IgD-negative memory B cell (primary cell): ENCODE measurements at regions not wholly inside any gene's neighbourhood (a gene's known extent, or its start where the extent isn't known, plus 50 kb on each side); places are given as distances from the start of the nearest gene placed in this dataset.
A peak's percentile ranks its signal among the peaks of the same experiment; 100 is the strongest.
"Not testable (repeated sequence)": the region's sequence is repeated elsewhere in the genome, so short reads cannot be mapped to it uniquely, and the experiment has no call there.

Source experiments
- H3K27ac Mint-ChIP-seq, 3 donors: one replicate each; pipeline ENCODE4 v1.8.0; 2020 to 2022; ENCODE audit warnings: mild to moderate bottlenecking in 3 of 3, mixed read lengths in 3 of 3, moderate library complexity in 1 of 3
- H3K27me3 Mint-ChIP-seq: one replicate; pipeline ENCODE4 v1.8.0; 2021; ENCODE audit warnings: mixed read lengths
- H3K36me3 Mint-ChIP-seq: one replicate; pipeline ENCODE4 v1.8.0; 2020; ENCODE audit warnings: mild to moderate bottlenecking, mixed read lengths
- H3K4me1 Mint-ChIP-seq, 3 donors: one replicate each; pipeline ENCODE4 v1.8.0; 2020 to 2022; ENCODE audit warnings: mixed read lengths in 3 of 3, mild to moderate bottlenecking in 1 of 3
- H3K4me3 Mint-ChIP-seq, 4 donors: one replicate each; pipeline ENCODE4 v1.8.0; 2020 to 2022; ENCODE audit warnings: mild to moderate bottlenecking in 4 of 4, mixed read lengths in 4 of 4, moderate library complexity in 3 of 4
- H3K9me3 Mint-ChIP-seq, 3 donors: one replicate each; pipeline ENCODE4 v1.8.0; 2020 to 2021; ENCODE audit warnings: mixed read lengths in 3 of 3, mild to moderate bottlenecking in 1 of 3

DNA sequence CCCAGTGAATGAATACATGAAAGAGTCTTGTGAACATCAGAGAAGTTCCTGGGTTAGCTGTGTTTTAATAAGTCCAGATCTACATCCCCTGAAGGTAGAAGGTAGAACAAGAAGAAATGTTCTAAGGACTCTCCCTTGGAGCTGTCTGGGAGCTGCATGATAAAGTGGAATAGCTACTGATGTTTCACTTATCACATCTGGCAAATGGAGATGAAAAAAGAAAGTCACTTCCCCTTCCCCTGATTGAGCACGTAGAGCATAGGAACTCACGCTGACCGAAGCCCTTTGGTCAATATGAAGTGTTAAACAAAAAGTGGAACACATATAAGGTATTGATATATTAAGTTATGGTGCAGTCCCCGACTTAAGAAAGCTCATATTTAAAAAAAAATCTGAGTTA is 53.2 kb upstream of the PARP1 start:
- H3K27me3 Mint-ChIP-seq, result peaks cover 8% of the 10 kb centered on the region
- peaks cover 3 to 5% (median 5%) of the 10 kb centered on the region in 3 donors for H3K9me3 Mint-ChIP-seq
- H3K27ac Mint-ChIP-seq, result no peak overlapping the region
- H3K4me3 Mint-ChIP-seq, result no peak overlapping the region
- peaks cover 0 to 6% (median 5%) of the 10 kb centered on the region in 3 donors for H3K4me1 Mint-ChIP-seq
- peaks cover 2% of the 10 kb centered on the region for H3K36me3 Mint-ChIP-seq

DNA sequence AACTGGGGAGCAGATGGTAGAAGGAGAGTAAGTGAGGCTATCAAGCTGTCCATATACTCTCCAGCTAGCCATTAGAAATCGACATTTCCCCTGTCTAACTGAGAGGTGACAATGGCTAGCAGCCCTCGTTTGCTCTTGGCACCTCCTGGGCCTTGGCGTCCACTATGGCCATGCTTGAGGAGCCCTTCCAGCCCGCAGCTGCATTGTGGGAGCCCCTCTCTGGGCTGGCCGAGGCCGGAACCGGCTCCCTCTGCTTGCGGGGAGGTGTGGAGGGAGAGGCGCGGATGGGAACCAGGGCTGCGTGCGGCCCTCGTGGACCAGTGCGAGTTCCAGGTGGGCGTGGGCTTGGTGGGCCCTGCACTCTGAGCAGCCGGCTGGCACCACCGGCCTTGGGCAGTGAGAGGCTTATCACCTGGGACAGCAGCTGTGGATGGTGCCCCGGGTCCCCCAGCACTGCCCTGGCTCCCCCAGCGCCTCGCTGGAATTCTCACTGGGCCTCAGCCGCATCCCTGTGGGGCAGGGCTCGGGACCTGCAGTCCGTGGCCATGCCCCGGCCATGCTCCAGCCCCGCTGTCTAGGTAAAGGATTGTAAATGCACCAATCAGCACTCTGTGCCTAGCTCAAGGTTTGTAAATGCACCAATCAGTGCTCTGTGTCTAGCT is 56.2 kb upstream of the PARP1 start:
- Mint-ChIP-seq H3K27me3 (peaks cover 7% of the 10 kb centered on the region), H3K27ac (peak overlapping the region in 1 of 3 donors; percentile 3), H3K4me3 (no peak overlapping the region), H3K9me3 (peaks cover 3 to 5% (median 5%) of the 10 kb centered on the region in 3 donors), H3K4me1 (peaks cover 0 to 4% (median 3%) of the 10 kb centered on the region in 3 donors), H3K36me3 (peaks cover 6% of the 10 kb centered on the region)

DNA sequence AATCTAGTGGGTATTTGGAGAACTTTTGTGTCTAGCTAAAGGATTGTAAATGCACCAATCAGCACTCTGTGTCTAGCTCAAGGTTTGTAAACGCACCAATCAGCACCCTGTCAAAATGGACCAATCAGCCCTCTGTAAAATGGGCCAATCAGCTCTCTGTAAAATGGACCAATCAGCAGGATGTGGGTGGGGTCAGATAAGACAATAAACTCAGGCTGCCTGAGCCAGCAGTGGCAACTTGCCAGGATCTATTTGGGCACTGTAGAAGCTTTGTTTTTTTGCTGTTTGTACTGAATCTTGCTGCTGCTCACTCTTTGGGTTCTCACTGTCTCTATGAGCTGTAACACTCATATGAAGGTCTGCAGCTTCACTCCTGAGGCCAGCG is 56.7 kb upstream of the PARP1 start:
- H3K36me3 Mint-ChIP-seq, H3K4me1 Mint-ChIP-seq, H3K9me3 Mint-ChIP-seq, H3K27me3 Mint-ChIP-seq, H3K4me3 Mint-ChIP-seq, H3K27ac Mint-ChIP-seq: not testable (repeated sequence)

DNA sequence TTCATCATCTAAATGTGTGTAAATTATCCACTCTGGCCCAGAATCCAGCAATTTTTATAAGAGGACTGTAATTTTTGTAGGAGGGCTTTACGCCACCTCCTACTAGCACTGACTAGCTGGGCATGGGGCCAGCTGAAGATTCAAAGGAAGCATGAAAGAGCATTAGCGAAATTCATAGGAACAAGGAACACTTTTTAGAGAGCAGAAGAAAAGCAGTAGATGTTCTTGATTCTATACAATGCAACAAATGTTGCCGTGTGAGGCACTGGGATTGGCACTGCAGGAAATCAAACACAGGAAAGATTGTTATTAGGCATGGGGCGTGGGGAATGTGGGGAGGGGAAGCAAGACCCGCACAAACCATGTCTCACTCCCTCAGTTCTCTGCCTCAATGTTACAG is 58.4 kb upstream of the PARP1 start:
- peaks cover 2 to 8% (median 5%) of the 10 kb centered on the region in 3 donors for H3K9me3 Mint-ChIP-seq
- no peak overlapping the region for H3K4me3 Mint-ChIP-seq
- peaks cover 7% of the 10 kb centered on the region for H3K27me3 Mint-ChIP-seq
- H3K4me1 Mint-ChIP-seq, result peaks cover 0 to 4% (median 3%) of the 10 kb centered on the region in 3 donors
- no peak overlapping the region for H3K27ac Mint-ChIP-seq
- peaks cover 6% of the 10 kb centered on the region for H3K36me3 Mint-ChIP-seq

DNA sequence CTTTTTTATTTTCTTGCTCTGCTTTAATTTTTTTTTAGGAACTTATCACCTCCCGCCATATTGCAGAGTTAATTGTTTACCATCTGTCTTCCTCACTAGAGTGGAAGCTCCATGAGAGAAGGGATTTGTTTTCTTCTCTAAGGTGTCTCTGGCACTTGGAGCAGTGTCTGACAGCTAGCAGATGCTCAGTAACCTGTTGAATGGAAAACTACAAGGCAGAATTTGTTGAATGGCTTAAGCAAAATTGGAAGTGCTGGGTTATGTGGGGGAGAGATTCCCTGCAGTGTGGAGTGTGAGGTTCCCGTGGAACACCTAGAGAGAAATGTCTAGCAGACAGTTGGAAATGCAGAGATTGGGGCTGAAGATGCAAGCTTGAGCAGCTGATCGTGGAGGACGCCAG is 59.5 kb upstream of the PARP1 start:
- H3K27me3 Mint-ChIP-seq, result peaks cover 7% of the 10 kb centered on the region
- no peak overlapping the region for H3K4me3 Mint-ChIP-seq
- peaks cover 0 to 4% (median 3%) of the 10 kb centered on the region in 3 donors for H3K4me1 Mint-ChIP-seq
- H3K36me3 Mint-ChIP-seq, result peaks cover 4% of the 10 kb centered on the region
- H3K27ac Mint-ChIP-seq, result no peak overlapping the region
- peaks cover 2 to 5% (median 4%) of the 10 kb centered on the region in 3 donors for H3K9me3 Mint-ChIP-seq

DNA sequence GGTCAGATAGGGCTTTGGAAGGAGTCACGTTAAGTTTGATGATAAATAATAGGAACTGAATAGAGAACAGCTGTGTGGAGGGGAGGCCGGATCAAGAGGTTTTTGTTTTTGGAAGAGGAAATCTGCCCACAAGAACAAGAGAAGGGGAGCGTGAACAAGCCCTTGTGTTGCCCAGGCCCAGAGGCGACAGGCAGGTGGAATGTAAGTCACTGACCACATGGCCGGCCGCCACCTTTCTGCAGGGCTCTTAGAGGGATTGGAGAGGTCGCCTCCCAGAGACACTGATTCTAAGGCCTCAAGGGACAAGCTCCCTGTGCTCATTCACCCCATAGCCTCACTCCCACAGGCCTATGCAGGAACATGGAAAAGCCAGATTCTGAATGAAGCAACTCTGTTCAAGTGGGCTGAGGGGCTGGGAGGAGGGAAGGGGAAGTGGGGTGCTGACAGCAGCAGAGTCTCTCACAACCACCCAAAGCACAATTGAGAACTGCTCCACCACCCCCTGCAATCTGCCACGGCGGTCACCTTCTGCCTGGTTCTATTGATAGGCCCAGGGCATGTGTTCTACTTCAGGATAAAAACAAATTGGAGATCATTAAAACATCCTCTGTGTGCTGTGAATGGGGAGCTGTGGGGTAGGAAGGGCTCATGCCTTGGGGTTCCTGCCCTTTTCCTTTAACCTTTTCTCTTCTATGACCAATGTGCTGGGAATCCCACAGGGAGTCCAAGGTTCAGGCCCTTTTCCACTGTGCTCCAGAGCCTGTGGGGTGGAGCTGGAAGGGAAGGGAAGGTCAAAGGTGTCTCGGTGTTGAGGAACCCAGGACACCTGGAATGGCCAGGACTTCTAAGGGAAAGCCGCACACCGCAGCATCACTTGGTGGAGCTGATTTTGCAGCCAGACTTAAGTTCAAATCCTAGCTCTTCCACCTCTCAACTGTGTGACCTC is 63.3 kb upstream of the PARP1 start:
- Mint-ChIP-seq H3K36me3 (peaks cover 4% of the 10 kb centered on the region), H3K27ac (no peak overlapping the region), H3K9me3 (peaks cover 0 to 2% (median 2%) of the 10 kb centered on the region in 3 donors), H3K27me3 (peaks cover 9% of the 10 kb centered on the region), H3K4me3 (no peak overlapping the region), H3K4me1 (peaks cover 0 to 4% (median 3%) of the 10 kb centered on the region in 3 donors)

DNA sequence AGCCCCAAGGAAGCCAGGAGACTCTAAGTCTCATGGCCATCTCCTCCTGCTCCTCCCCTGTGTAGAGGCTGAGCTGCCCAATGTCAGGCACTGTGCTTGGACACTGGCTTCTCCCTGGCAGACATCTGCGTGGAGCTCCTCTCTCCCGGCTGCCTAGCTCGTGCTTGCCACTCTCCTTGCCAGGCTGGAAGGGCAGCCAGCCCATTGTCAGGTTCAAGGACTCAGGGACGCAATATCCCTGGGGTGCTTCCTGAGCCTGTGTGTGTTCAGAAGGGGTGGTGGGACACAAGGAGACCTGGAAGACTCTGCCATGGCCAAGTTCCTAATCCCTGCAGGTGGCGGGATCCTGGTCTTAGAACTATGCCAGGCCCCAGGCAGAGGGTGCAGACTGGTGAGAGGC is 65.4 kb upstream of the PARP1 start:
- Mint-ChIP-seq H3K9me3 (peaks cover 0 to 2% (median 2%) of the 10 kb centered on the region in 3 donors), H3K36me3 (no peaks in the 10 kb centered on the region), H3K4me3 (no peak overlapping the region), H3K4me1 (peaks cover 0 to 2% (median 0%) of the 10 kb centered on the region in 3 donors), H3K27me3 (peaks cover 2% of the 10 kb centered on the region), H3K27ac (no peak overlapping the region)

DNA sequence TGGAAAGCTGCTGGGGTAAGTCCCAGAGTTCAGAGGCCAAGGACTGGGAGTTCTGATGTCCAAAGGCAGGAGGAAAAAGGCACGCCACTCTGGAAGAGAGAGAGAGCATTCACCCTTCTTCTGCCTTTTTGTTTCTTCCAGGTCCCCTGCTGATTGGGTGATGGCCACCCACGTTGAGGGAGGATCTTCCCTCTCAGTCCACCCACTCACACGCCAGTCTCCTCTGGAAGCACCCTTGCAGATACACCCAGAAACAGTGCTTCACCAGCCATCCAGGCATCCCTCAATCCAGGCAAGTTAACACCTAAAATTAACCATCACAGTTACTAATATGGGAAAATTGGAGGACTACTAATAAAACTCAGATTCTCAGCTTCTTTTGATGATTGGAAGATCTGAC is 66.1 kb upstream of the PARP1 start:
- H3K9me3 Mint-ChIP-seq, result peaks cover 0 to 2% (median 0%) of the 10 kb centered on the region in 3 donors
- peaks cover 2% of the 10 kb centered on the region for H3K27me3 Mint-ChIP-seq
- H3K27ac Mint-ChIP-seq, result peak overlapping the region in 1 of 3 donors; percentile 12
- peaks cover 0 to 2% (median 0%) of the 10 kb centered on the region in 3 donors for H3K4me1 Mint-ChIP-seq
- H3K36me3 Mint-ChIP-seq, result no peaks in the 10 kb centered on the region
- no peak overlapping the region for H3K4me3 Mint-ChIP-seq

DNA sequence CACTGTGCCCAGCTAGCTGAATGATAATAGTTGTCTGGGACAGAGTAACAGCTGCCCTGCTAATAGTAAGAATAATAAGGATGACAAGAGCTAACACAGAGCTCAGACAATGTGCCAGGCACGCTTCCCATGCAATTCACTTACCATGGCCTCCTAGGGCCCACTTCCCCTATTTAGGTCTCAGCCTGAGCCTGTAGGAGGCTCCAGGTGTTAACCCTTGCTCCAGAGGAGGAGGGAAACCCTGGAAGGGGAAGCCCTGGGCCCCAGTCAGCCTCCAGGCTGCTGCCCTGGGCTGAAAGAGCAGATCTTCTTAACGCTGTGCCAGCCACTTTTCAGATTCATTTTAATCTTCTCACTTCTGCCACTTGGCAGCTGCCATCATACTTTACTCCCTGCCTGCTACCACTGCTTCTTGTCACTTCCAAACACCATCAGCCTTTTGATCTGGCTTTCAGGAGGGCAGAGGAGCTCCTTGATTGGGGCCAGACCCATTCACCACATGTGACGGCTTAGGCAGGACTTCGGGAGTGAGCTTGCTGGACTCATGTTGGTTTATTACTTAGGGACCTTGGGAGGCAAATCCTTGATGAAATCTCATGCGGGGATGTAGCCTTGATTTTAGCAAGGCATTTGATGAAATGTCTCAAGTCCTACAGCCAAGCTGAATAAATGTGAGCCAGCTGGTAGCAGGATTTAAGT is 66.7 kb upstream of the PARP1 start:
- Mint-ChIP-seq H3K4me3 (no peak overlapping the region), H3K27ac (no peak overlapping the region), H3K9me3 (peaks cover 0 to 2% (median 0%) of the 10 kb centered on the region in 3 donors), H3K27me3 (peaks cover 2% of the 10 kb centered on the region), H3K4me1 (peaks cover 0 to 2% (median 0%) of the 10 kb centered on the region in 3 donors), H3K36me3 (no peaks in the 10 kb centered on the region)

DNA sequence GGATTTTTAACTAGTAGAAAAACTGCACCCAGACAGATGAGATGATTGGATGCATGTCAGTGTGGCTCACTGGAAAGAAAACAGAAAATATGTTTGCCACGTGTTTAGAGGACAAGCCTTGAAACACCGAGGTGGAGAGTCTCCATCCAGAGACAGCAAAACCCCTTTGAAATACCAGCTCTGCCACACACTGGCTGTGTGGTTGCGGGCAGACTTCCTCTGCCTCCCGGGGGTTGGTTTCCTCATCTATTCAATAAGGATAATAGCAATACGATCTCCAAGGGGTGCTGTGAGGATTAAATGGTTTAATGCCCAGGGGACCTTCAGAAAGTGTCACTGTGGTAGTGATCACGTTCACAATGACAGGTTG is 67.2 kb upstream of the PARP1 start:
- H3K4me3 Mint-ChIP-seq, result no peak overlapping the region
- H3K4me1 Mint-ChIP-seq, result peaks cover 0 to 2% (median 0%) of the 10 kb centered on the region in 3 donors
- no peaks in the 10 kb centered on the region for H3K36me3 Mint-ChIP-seq
- no peak overlapping the region for H3K27ac Mint-ChIP-seq
- peaks cover 2% of the 10 kb centered on the region for H3K27me3 Mint-ChIP-seq
- peaks cover 0 to 2% (median 0%) of the 10 kb centered on the region in 3 donors for H3K9me3 Mint-ChIP-seq

DNA sequence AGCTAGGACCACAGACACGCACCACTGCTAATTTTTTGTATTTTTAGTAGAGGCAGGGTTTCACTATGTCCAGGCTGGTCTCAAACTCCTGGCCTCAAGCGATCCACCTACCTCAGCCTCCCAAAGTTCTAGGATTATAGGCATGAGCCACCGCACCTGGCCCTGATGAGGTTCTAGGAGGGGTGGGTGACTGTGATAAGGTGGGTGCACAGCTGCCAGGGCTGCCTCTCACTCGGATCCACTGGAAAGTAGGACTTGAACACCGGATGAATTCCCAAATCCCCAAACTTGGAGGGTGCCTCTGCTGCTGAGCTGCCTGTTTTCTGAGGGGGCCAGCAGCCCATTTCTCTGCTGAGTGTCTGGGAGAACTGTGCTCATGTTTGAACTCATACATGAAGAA is 68.2 kb upstream of the PARP1 start:
- Mint-ChIP-seq H3K27ac (no peak overlapping the region), H3K27me3 (peaks cover 2% of the 10 kb centered on the region), H3K9me3 (no peaks in the 10 kb centered on the region), H3K4me1 (peaks cover 0 to 2% (median 0%) of the 10 kb centered on the region in 3 donors), H3K36me3 (no peaks in the 10 kb centered on the region), H3K4me3 (no peak overlapping the region)

DNA sequence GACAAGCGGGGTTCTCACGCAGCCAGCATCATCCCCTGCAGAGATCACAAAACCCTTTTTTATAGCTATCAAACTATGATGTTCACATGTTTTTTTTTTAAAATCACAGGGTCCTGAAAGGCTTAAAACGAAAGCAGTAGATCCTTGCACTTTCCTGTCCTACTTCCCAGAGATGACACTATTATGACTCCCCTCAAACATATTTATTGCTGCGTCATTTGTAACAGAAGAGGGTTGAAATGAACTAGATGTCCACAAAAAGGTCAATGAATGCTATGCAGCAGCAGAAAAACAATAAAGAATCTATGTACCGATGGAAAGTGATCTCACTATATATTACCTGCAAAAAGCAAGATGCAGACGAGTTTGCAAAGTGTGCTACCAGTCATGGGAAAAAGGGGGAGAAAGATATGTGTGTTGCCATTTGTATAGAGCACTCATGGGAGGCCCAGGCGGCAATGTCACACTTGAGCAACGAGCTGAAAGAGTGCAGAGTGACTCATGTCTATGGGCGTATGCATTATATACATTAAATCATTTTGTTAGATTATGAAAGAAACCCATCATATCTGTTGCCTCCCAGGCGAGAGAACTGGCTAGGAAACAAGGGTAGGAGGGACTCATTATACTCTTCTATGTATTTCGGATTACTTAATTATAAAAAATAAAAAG is 68.9 kb upstream of the PARP1 start:
- Mint-ChIP-seq H3K4me3 (no peak overlapping the region), H3K4me1 (peaks cover 0 to 2% (median 0%) of the 10 kb centered on the region in 3 donors)

DNA sequence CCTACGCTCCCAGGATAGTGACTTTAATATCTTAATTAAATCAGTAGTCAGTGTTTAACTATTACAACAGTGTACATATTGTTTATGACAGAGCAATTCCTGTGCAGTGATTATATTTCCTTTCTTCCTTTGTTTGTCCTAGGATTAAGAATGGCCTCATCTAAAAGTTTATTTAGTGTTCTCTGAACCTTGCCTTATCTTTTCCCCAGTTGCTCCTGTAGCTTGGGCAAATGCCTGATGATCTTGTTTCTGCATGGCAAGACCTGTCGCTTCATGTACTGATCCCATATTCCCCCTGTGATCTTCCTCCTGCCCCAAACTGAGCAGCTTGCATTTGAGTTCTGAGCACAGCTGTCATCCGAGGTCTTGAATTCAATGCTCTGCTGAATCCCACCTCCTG is 69.1 kb upstream of the STUM start:
- Mint-ChIP-seq H3K27ac (no peak overlapping the region), H3K27me3 (peaks cover 14% of the 10 kb centered on the region), H3K9me3 (no peaks in the 10 kb centered on the region), H3K4me1 (peaks cover 0 to 2% (median 0%) of the 10 kb centered on the region in 3 donors), H3K4me3 (no peak overlapping the region), H3K36me3 (no peaks in the 10 kb centered on the region)

More for the DNA sequence above, 68.9 kb upstream of the PARP1 start:
- Mint-ChIP-seq H3K36me3 (no peaks in the 10 kb centered on the region), H3K27me3 (peaks cover 2% of the 10 kb centered on the region), H3K27ac (no peak overlapping the region), H3K9me3 (no peaks in the 10 kb centered on the region)

DNA sequence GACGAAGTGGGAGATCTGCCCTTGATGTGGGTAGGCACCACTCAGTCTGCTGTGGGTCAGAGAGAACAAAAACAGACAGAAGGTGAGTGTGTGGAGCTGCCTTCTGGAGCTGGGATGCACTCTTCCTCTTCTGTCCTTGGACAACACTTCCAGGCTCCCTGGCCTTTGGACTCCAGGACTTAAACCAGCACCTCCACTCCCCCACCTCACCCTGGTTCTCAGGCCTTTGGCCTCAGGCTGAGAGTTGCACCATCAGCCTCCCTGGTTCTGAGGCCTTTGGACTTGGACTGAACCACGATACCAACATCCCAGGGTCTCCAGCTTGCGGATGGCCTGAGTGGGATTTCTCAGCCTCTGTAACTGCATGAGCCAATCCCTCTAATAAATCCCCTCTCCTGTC is 68.1 kb upstream of the STUM start:
- Mint-ChIP-seq H3K27ac (no peak overlapping the region), H3K4me3 (no peak overlapping the region), H3K27me3 (peaks cover 17% of the 10 kb centered on the region), H3K4me1 (peaks cover 0 to 2% (median 0%) of the 10 kb centered on the region in 3 donors), H3K9me3 (no peaks in the 10 kb centered on the region), H3K36me3 (no peaks in the 10 kb centered on the region)
